GM19455 (cell line): ENCODE measurements at regions not wholly inside any gene's neighbourhood (a gene's known extent, or its start where the extent isn't known, plus 50 kb on each side); places are given as distances from the start of the nearest gene placed in this dataset.
"Not testable (repeated sequence)": the region's sequence is repeated elsewhere in the genome, so short reads cannot be mapped to it uniquely, and the experiment has no call there.

Source experiments
- ATAC-seq: cut with Tn5 transposase; IDR thresholded peaks from one replicate; pipeline ENCODE4 v1.9.1; 2021; ENCODE audit not compliant: unreplicated experiment

DNA sequence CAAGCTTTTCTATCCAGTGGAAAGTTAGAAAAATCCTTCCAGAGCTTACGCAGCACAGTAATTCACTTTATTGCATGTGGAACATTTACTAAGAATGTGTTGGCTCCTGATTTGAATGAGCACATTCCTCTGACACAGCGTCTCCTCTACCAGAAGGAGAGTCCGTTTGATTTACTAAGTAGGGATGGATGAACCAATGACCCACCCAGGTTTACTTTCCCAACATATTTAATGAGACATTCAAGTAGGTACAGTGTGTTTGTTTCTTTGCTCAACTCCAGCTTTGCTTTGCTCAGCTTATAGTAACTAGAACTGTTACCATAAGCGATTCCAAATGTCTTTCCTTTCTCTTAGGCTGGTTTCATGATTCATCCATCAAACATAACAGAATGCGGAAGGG is 161.7 kb downstream of the SMARCA1 start:
- no peak for ATAC-seq

DNA sequence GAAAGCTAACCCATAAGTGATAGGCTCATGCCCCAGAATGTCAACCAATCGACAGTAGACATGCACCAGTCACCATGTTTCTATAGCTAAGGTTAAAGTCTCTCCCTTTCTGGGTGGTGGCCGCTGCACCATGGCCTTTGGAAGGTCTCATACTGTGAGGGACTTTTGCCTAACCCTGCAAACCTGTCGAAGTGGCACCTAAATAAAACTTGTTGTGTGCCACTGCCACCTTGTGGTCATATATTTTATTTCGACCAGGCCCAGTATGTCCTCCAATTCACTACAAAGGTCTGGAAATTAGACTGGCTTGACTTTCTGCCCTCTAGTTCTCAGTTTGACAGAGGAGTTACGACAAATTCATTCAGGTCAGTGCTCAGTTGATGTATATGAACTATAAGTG is 163.1 kb downstream of the SMARCA1 start:
- peak; percentile 76 for ATAC-seq

DNA sequence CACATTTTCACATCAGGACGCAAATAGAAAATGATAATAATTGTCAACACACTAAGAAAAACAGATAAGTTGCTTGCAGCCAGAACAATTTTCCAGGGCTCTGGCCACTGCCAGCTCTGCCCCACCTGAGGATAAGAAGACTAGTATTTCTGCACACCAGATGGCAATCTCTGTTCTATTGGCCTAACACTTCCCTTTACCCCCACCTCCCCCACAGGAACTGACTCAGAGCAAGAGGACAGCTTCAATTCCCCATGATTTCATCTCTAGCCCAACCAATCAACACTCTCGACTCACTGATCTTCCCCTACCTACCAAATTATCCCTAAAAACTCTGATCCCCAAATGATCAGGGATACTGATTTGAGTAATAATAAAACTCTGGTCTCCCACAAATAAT is 164.0 kb downstream of the SMARCA1 start:
- ATAC-seq = no peak

DNA sequence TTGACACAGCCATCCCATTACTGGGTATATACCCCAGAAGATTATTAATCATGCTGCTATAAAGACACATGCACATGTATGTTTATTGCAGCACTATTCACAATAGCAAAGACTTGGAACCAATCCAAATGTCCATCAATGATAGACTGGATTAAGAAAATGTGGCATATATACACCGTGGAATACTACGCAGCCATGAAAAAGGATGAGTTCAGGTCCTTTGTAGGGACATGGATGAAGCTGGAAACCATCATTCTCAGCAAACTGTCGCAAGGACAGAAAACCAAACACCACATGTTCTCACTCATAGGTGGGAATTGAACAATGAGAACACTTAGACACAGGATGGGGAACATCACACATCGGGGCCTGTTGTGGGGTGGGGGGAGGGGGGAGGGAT is 165.9 kb downstream of the SMARCA1 start:
- not testable (repeated sequence) for ATAC-seq

DNA sequence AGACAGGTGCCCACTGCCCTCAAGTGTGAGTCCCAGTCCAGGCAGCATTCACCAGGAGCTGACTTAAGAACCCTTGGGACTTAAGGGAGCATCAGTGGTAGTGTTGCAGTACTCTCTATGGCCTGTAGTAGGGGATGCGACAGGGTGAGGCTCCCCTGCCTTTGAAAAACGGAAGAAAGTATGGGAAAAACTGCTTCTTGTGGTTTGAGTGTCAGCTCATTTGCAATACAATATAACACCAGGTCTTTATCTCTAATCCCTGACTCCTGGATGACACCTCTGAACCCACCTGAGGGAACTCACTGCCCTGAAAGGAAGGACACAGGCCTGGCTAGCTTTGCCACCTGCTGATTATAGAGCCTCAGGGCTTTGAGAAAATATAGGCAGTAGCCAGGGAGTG is 176.0 kb downstream of the SMARCA1 start:
- ATAC-seq = no peak

DNA sequence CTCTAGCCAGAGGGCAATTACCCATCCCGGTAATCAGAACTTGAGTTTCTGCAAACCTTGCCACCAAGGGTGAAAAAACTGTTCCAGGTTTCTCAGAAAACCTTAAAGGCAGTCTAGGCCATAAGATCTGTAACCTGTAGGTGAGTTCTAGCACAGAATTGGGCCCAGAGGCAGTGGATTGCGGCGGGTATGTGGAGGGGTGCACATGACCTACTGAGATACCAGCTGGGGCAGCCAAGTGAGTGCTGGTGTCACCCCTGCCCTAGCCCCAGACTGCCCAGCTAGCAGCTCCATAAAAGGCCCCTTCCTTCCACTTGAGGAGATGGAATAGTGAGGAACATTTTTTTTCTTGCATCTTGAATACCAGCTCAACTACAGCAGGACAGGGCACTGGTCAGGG is 176.7 kb downstream of the SMARCA1 start:
- ATAC-seq = no peak

DNA sequence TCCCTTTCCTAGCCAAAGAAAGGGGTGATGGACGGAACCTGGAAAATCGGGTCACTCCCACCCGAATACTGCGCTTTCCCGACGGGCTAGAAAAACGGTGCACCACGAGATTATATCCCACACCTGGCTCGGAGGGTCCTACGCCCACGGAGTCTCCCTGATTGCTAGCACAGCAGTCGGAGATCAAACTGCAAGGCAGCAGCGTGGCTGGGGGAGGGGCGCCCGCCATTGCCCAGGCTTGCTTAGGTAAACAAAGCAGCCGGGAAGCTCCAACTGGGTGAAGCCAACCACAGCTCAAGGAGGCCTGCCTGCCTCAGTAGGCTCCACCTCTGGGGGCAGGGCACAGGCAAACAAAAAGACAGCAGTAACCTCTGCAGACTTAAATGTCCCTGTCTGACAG is 186.0 kb downstream of the SMARCA1 start:
- ATAC-seq = not testable (repeated sequence)

DNA sequence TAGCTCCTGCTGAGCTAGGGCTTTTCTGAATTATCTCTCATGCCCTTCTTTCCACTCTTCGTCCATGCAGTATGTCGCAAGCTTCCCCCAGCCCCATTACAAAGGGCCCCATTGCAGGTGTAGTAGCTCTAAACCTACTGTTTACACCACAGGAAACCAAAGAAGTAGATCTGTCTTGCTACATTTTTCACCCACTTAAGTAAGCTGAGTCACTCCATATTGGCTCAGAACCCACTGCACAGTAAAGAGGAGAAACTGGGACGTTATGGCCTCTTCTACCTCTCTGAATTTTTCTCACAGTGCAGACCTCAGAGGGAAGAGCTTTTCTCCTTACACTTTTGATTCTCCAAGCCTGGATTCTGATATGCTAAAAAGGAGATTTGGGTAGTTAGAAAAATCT is 200.2 kb downstream of the SMARCA1 start:
- ATAC-seq = no peak

DNA sequence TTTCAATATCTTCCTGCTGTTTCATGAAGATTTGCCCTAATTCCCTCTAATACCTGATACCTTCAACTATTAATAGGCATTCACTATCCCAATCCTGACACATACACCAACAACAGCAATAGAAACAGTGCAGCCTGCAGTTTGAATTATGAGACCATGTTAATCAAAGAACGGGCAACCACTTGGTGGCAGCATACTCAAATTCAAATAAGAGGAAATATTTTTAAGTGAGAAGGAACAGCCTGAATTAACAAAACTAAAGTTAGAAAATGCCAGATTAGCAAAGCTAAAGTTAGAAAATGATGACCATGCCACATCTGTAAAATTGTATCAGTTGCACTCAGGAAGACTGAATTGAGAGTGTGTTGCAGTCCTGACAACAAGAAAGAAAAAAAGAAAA is 204.9 kb downstream of the SMARCA1 start:
- ATAC-seq = no peak

DNA sequence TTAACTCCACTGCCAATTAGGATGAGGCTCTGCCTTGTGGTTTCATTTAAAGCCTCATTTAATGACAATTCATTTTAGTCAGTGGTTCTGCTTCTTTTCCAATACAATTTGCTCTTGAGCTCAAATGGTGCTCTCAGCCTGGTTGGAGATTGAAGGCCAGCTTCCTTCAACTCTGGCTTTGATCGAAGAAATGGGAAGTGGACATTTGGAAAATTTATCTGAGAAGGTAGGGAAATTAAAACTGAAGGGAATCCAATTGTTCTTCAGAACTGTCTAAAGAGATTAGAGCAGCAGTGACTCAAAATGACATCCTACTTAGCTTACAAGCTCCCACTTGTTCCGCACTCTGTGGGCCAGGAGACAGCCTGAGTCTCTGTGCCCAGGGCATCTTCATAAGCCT is 206.8 kb downstream of the SMARCA1 start:
- ATAC-seq = no peak

DNA sequence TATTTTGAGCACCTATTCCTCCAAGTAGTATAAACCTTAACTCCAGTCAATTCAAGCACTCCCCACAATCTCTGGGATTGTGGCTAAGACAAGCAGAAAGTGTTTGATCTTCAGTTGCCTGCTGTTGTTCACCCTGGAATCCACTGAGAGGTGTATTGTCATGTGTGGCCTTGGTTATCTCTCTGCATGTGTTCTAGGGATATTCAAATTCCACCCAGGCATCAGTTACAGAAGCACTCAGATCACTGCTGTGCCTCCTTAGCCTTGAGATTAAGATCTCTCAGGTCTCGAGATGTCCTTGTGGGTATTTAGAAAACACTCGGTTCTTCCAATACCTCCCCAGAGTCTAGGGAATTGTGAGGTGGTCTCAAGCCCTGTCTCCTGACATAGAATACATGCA is 213.3 kb downstream of the SMARCA1 start:
- no peak for ATAC-seq

DNA sequence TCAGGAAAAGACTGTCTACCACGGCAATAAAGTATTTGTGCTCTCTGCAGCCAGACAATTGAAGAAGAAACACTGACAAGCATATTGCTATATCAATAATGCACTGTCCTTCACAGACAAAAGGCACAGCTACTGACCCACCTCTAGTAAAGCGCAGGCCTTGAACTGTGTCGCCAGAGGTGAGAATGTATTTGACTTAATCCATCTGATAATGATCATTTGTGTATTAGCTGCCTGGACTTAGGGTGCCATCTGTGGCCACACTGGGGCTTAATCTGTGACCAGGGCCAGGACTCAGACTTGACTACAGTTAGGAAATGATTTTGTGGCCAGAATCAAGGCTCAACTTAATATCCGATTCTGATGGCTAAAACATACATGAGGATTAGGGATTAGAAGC is 260.4 kb downstream of the SMARCA1 start:
- ATAC-seq = no peak

DNA sequence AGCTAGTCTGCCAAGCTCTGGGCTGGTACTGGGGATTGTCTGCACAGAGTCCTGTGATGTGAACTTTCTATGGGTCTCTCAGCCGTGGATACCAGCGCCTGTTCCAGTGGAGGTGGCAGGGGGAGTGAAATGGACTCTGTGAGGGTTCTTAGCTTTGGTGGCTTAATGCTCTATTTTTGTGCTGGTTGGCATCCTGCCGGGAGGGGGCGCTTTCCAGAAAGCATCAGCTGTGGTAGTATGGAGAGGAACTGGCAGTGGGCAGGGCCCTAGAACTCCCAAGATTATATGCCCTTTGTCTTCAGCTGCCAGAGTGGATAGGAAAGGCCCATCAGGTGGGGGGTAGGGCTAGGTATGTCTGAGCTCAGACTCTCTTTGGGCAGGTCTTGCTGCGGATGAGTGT is 267.8 kb downstream of the SMARCA1 start:
- not testable (repeated sequence) for ATAC-seq

DNA sequence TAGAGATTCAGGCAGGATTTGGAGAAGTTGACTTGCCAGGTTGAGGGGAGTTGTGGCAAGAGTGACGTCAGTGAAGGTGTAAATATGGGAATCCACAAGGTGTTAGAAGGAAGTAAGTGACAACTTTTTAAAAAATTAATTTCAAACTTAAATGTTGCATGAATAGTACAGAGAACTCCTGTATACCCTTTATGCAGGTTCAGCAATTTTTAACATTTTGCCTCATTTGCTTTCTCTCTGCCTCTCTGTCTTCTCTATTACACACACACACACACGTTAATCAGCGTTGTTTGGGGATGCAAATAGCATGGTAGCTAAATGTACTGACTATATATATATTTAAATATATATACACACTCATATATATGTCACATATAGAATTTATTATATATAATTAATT is 273.7 kb downstream of the SMARCA1 start:
- no peak for ATAC-seq

DNA sequence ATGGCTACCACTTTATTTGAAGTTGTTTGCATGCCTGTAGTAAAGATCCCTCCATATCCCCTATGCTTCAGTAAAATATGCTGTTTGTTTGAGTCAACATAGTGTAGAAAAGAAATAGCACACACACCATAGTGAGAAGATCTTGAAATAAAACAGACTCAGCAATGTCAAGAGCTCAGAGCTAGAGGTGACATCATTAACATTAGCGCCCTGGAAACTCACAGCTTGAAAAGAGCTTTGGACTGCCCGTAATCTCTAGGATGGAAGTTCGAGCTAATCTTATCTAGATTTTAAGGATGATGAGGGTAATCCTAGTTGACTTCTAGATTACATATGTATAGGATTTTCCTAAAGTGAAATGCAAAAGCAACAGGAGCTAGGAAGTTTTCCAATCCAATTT is 275.6 kb downstream of the SMARCA1 start:
- no peak for ATAC-seq

DNA sequence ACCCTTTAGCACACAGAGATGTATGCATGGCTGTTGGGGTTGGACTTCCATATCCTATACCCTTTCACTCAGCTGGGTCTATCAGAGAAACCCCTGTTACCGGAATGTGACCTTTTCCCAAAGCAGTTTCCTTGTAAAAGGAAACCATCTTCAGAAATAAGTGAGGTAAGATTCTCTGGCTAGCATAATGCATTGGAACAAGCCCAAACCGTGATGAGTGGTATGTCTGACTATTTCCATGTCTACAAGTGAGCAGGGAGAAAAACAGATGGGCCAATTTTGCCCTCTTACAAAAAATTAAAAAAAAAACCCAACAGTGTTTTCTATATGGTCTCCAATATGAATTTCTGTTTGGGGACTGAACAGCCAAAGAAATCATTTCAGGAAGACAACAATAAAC is 283.9 kb downstream of the SMARCA1 start:
- no peak for ATAC-seq

DNA sequence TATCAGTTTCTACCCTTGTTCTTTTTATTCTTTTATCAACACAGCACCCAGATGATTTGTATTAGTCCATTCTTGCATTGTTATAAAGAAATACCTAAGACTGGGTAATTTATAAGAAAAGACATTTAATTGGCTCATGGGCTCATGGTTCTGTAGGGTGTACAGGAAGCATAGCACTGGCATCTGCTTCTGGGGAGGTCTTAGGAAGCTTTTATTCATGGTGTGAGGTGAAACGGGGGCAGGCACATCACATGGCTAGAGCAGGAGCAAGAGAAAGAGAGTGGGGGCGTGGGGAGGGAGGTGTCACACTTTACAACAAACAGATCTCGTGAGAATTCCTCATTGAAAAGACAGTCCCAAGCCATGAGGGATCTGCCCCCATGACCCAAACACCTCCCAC is 285.3 kb downstream of the SMARCA1 start:
- ATAC-seq = no peak

DNA sequence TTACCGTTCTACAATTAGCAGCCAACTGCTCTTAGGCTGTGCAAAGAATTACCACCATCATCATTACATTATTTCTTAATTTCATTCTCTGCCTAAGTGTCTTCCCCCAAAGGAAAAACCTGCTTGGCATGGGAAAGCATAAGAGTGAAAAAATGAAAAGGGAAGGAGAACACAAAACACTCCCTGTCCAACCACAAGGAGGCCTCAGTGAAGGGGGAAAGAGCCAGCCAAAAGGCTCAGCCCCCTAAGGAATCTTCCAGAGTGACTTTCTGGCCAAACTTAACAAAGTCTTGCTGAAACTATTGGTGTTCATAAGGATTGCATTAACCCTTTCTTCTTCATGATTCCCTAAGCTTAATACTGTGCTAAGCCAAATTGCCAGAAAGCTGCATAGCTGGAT is 287.4 kb downstream of the SMARCA1 start:
- no peak for ATAC-seq

DNA sequence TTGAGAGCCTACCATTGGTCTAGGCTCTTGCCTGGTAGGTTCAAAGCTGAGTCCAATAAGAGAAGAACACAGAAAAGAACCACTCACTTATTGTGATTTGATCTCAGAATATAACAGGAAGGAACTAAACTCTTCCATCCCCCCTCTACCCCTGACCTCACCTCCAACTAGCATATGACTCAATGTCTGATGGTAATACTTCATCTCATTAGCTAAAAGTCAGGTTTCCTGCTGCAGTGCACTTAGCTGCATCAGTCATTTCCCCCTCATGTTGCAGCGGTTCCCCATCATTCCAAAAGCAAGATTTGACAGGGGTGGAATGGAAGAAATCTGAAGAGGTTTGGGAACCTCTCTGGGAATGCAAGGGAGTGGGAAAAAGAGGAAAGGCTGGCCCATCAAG is 289.5 kb downstream of the SMARCA1 start:
- no peak for ATAC-seq

DNA sequence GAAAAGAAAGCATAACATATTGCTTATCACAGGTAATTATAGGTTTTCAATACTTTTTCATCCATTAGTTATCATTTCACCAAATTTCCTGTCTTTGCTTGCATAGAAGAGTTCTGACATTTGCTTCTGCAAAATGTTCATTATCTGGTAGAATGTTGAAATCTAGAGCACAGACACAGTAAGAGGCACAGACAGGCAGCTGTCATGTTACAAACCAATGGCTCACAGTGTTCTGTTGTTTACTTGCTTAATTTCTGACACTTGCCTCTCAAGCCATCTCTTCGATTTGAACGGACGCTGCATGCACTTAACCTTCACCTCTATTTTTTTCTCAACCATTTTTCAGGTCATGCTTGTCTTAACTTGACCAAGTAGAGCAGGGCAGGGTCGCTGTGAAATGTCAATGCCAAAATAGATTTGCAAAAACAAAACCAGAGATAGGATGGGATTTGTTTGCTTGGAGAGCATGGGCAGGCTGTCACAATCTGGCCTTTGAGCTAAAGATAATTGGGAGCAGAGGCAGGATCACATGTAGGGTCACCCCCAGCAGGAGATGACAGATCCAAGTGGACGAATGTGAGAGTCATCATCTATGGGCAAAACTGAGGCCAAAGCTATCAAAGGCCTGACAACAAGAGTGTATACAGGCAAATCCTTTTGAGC is 292.3 kb downstream of the SMARCA1 start:
- ATAC-seq = no peak

DNA sequence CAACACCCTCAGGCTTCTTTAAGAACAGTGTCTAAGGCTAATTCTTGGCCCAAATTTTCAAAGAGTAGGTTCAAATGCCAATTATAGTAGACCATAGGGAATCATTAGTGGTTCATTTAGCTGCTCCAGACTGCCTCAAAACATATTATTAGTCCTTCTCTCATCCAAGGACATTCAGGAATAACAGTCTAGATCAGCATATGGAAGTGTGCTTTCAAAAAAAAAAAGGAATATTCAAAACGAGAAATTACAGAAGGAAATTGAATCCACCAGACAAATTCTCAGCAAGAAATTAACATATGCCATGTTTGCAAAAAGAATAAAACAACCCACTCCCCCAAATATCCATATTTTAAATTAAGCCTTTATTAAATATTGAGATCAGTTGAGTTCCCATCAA is 293.1 kb downstream of the SMARCA1 start:
- no peak for ATAC-seq

DNA sequence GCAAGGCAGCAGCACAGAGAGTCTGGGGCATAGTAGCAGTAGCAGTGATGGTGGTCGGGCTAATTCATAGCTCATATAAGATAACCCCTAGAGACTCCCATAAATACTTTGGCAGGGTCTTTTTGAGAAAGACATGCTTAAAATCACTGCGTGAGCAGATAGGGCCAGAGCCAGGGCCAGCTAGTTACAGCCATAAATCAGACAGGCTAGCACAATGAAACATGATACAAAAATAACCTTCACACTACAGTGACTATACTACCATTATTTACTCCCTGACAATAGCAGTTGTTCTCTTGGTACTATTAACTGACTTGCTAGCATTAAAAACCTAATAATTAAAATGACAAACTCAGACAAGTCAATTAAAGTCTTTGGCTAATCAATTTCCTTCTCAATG is 295.9 kb downstream of the SMARCA1 start:
- ATAC-seq = no peak

DNA sequence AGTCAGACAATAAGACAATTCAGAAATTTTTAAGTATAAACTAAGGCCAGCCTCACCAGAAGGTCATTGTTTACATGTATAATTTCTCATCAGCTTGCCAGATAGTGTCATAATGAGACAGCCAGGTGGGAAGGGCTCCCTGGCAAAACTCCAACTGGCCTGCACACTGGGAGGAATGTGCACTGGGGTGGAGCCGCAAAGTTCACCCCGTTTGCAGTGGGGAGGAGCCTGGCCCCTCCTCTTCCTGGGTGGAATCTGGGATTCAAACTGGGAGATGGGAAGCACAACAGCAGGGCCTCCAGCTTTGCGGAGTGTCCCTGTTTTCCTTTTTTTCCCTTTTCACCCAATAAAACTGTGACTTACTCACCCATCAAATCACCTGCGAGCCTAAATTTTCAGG is 329.9 kb downstream of the SMARCA1 start:
- no peak for ATAC-seq

DNA sequence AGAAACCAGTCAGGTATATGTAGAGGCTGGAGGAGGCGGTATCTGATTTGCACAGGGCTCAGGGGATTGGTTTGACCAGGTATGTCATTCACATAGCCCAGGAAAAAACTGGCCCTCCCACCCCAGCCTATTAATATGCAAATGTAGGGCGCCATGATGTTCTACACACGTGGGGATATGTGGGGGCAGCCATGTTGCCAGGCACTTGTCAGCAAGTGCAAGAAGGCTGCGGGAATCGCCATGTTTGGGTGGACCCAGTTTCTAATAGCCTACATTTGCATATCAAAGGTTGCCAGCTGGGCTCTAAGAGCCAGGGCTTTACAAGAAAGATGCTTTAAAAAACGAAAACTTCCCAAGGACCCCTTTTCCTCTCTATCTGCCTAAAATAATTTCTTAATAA is 335.1 kb downstream of the SMARCA1 start:
- ATAC-seq = no peak
